ENCODE measurements at regions not wholly inside any gene's neighbourhood (a gene's known extent, or its start where the extent isn't known, plus 50 kb on each side); places are given as distances from the start of the nearest gene placed in this dataset.

- H3K27ac ChIP-seq (replicated peaks): no peak overlapping the region
- DNase-seq (ENCODE audit: low read depth in 1 of 2, low spot score in 1 of 2): no peak
- no peaks in the 10 kb centered on the region for H3K27me3 ChIP-seq (ENCODE audit: insufficient read depth, poor library complexity, severe bottlenecking)
- TF ChIP-seq REST (IDR thresholded peaks at IDR 0.05; ENCODE audit: insufficient replicate concordance, low read depth) (no peak), CTCF (IDR thresholded peaks at IDR 0.05; ENCODE audit: insufficient read depth, low read length) (no peak), SPI1 (IDR thresholded peaks at IDR 0.05; ENCODE audit: borderline replicate concordance, low read depth) (no peak), GABPA (IDR thresholded peaks at IDR 0.05; ENCODE audit: low read depth) (no peak), POLR2AphosphoS5 (IDR thresholded peaks at IDR 0.05; ENCODE audit: low read depth) (no peak)
- H3K4me3 ChIP-seq (replicated peaks; ENCODE audit: insufficient read depth, low read length): no peak overlapping the region
Observed at GRCh38 chr15:66620341-66620740, 54.5 kb upstream of the LCTL start.

DNA sequence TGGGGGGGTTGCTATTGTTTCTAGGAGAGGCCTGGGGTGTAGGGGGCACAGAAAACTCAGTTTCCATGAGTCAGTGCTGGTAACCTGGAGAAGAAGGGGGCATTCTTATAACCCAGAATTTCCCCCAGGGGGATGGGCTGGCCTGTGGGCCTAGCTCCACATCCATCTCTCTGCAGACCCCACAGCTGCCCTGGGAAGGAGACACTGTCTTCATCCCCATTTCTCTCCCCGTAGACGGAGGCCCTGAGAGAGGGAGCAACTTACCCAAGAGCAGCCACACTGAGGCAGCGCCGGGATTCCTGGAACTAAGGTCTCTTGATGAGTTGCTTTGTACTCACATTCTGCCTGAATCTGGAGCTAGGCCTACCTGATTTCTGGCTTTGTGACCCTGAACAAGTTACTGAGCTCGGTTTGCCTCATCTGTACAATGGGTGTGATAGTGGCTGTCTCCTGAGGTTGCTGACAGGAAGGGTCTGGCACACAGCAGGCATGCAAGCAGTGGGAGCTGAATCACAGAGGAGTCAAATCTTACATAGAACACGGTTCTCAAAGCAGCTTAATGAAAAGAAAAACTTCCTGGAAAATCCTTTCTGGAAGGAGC, 55.0 kb upstream of the LCTL start:
- H3K27me3 ChIP-seq (ENCODE audit: insufficient read depth, poor library complexity, severe bottlenecking): no peaks in the 10 kb centered on the region
- DNase-seq (ENCODE audit: low read depth in 1 of 2, low spot score in 1 of 2): no peak
- no peak overlapping the region for H3K4me3 ChIP-seq (replicated peaks; ENCODE audit: insufficient read depth, low read length)
- no peak overlapping the region for H3K27ac ChIP-seq (replicated peaks)
- TF ChIP-seq CTCF (IDR thresholded peaks at IDR 0.05; ENCODE audit: insufficient read depth, low read length): no peak
- no peak for TF ChIP-seq REST (IDR thresholded peaks at IDR 0.05; ENCODE audit: insufficient replicate concordance, low read depth)
- TF ChIP-seq SPI1 (IDR thresholded peaks at IDR 0.05; ENCODE audit: borderline replicate concordance, low read depth): no peak
- no peak for TF ChIP-seq POLR2AphosphoS5 (IDR thresholded peaks at IDR 0.05; ENCODE audit: low read depth)
- no peak for TF ChIP-seq GABPA (IDR thresholded peaks at IDR 0.05; ENCODE audit: low read depth)

DNA sequence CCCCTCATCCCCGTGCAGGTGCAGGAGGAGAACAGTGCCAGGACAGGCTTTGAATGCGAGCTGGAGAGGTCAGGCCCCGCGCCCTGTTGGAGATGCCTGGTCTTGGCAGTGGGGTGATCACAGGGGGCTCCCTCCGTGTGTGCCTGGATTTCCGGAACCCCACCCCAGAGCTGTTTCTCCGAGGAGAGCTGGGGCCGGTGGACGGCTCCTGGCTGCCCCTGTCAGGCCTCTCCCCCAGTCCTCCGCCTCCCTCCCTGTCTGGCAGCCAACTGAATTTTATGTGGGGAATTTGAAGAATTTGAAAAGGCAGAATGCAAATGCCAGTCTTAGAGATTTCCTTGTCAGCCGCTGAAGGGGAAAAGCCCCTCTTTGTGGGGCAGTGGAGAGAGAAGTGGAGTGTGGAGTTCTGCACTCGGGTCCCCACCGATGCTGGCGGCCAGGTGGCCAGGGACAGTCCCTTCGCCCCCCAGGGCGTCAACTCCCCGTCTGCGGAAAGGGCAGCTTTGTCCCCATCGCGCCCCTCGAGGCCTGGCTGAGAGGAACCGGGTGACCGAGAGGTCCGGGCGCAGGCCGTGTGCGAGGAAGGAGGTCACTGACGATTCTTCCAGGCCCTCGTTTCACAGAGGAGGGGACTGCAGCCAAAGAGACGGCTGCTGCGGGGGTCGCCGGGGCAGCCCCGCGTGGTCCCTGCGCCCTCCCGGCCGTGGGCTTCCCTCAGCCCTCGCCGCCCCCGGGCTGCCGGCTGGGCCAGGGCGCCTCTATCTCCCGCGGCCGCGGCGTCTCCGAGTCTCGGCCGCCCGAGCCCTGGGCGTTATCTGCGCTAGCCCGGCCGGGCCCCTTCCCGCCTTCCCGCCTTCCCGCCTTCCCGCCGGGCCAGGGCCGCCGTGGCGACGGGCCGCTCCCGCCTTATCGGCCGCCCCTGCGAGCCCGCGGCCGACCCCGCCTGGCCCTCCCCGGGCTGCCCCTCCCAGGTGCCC, 56.0 kb upstream of the LCTL start:
- H3K4me3 ChIP-seq (replicated peaks; ENCODE audit: insufficient read depth, low read length): no peak overlapping the region
- no peak for DNase-seq (ENCODE audit: low read depth in 1 of 2, low spot score in 1 of 2)
- no peaks in the 10 kb centered on the region for H3K27me3 ChIP-seq (ENCODE audit: insufficient read depth, poor library complexity, severe bottlenecking)
- TF ChIP-seq CTCF (IDR thresholded peaks at IDR 0.05; ENCODE audit: insufficient read depth, low read length) (no peak), SPI1 (IDR thresholded peaks at IDR 0.05; ENCODE audit: borderline replicate concordance, low read depth) (no peak), POLR2AphosphoS5 (IDR thresholded peaks at IDR 0.05; ENCODE audit: low read depth) (no peak), GABPA (IDR thresholded peaks at IDR 0.05; ENCODE audit: low read depth) (no peak), REST (IDR thresholded peaks at IDR 0.05; ENCODE audit: insufficient replicate concordance, low read depth) (no peak)
- H3K27ac ChIP-seq (replicated peaks): no peak overlapping the region

Data from HL-60 (cell line).